ENCODE measurements at regions not wholly inside any gene's neighbourhood (a gene's known extent, or its start where the extent isn't known, plus 50 kb on each side); places are given as distances from the start of the nearest gene placed in this dataset.

DNA sequence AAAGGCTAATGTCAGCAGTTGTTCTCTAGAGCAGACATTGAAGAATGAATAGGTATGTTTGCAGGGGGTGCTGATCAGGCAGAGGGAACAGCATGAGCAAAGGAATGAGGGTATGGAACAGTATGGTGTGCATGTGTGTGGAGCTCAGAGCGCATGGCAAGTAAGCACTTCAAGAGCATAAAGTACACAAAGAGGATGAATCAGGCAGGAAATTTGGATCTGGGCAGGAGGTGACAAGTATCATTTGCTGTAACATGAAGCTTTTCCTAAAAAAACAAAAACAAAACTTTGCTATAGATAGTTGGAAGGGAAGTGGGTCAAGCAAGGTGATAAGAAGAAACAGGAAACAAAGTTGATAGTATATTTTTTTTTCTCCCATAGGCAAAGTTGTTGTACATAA, 746.8 kb downstream of the HDGFL1 start:
- peaks cover 7% of the 10 kb centered on the region for H3K4me1 Mint-ChIP-seq (ENCODE audit: unreplicated experiment)
- H3K4me3 Mint-ChIP-seq = no peak overlapping the region
- H3K27ac Mint-ChIP-seq = no peak overlapping the region
- DNase-seq (ENCODE audit: extremely low spot score, unreplicated experiment) = no peak
- TF ChIP-seq, protein P1, sequence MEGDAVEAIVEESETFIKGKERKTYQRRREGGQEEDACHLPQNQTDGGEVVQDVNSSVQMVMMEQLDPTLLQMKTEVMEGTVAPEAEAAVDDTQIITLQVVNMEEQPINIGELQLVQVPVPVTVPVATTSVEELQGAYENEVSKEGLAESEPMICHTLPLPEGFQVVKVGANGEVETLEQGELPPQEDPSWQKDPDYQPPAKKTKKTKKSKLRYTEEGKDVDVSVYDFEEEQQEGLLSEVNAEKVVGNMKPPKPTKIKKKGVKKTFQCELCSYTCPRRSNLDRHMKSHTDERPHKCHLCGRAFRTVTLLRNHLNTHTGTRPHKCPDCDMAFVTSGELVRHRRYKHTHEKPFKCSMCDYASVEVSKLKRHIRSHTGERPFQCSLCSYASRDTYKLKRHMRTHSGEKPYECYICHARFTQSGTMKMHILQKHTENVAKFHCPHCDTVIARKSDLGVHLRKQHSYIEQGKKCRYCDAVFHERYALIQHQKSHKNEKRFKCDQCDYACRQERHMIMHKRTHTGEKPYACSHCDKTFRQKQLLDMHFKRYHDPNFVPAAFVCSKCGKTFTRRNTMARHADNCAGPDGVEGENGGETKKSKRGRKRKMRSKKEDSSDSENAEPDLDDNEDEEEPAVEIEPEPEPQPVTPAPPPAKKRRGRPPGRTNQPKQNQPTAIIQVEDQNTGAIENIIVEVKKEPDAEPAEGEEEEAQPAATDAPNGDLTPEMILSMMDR (conservative IDR thresholded peaks at IDR 0.05) = no peak
- H3K36me3 Mint-ChIP-seq = no peaks in the 10 kb centered on the region
- no peaks in the 10 kb centered on the region for H3K9me3 Mint-ChIP-seq
- no peaks in the 10 kb centered on the region for H3K27me3 Mint-ChIP-seq

- TF ChIP-seq, protein P1 (conservative IDR thresholded peaks at IDR 0.05) = no peak
- Mint-ChIP-seq H3K4me3 (no peak overlapping the region), H3K9me3 (no peaks in the 10 kb centered on the region), H3K4me1 (ENCODE audit: unreplicated experiment) (peaks cover 7% of the 10 kb centered on the region), H3K27me3 (no peaks in the 10 kb centered on the region), H3K27ac (no peak overlapping the region), H3K36me3 (no peaks in the 10 kb centered on the region)
- no peak for DNase-seq (ENCODE audit: extremely low spot score, unreplicated experiment)
Observed at GRCh38 chr6:23316931-23317330, 747.6 kb downstream of the HDGFL1 start.

DNA sequence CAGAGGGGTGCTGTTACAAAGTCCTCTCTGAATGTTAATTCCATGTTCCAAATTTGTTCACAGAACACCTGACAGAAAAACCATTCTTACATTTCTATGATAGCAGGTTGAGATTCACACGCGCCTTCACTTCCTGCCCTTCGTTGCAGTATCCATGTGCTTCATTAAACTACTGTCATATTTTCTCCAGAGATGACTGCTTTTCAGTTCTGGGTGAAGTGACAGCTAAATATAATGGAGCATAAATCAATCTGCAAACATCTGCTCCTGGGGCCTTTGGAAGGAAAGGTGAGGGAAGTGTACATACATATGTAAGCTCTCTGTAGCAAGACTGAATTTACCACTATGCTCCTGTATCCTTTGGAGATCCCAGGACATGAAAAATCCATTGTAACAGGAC, 750.2 kb downstream of the HDGFL1 start:
- DNase-seq (ENCODE audit: extremely low spot score, unreplicated experiment) = no peak
- no peaks in the 10 kb centered on the region for H3K36me3 Mint-ChIP-seq
- H3K9me3 Mint-ChIP-seq = no peaks in the 10 kb centered on the region
- peaks cover 7% of the 10 kb centered on the region for H3K4me1 Mint-ChIP-seq (ENCODE audit: unreplicated experiment)
- H3K27me3 Mint-ChIP-seq = no peaks in the 10 kb centered on the region
- TF ChIP-seq, protein P1 (conservative IDR thresholded peaks at IDR 0.05) = no peak
- H3K4me3 Mint-ChIP-seq = no peak overlapping the region
- no peak overlapping the region for H3K27ac Mint-ChIP-seq

GRCh38 chr6:23320471-23321015, 751.2 kb downstream of the HDGFL1 start:
- H3K4me3 Mint-ChIP-seq = no peak overlapping the region
- DNase-seq (ENCODE audit: extremely low spot score, unreplicated experiment) = no peak
- TF ChIP-seq, protein P1 (conservative IDR thresholded peaks at IDR 0.05) = no peak
- no peaks in the 10 kb centered on the region for H3K9me3 Mint-ChIP-seq
- no peaks in the 10 kb centered on the region for H3K27me3 Mint-ChIP-seq
- H3K27ac Mint-ChIP-seq = no peak overlapping the region
- peaks cover 7% of the 10 kb centered on the region for H3K4me1 Mint-ChIP-seq (ENCODE audit: unreplicated experiment)
- H3K36me3 Mint-ChIP-seq = no peaks in the 10 kb centered on the region

DNA sequence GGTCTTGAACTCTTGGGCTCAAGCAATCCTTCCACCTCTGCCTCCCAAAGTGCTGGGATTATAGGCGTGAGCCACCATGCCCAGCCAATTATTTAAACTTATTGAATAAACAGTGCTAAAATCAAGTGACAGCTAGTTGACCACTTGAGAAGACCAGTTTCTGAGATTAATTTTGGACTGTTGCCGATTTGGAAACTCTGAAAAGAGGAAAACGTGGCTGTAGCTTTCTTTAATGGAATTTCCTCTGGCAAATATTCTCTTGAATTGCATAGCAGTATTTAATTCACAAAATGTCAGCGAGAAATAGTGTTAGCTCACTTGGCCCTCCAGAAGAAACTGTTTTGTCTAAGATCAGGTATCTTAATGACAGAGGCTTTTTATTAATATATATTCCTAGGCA, 754.5 kb downstream of the HDGFL1 start:
- no peak for DNase-seq (ENCODE audit: extremely low spot score, unreplicated experiment)
- Mint-ChIP-seq H3K36me3 (no peaks in the 10 kb centered on the region), H3K27ac (no peak overlapping the region), H3K27me3 (no peaks in the 10 kb centered on the region), H3K9me3 (no peaks in the 10 kb centered on the region), H3K4me3 (no peak overlapping the region), H3K4me1 (ENCODE audit: unreplicated experiment) (peaks cover 7% of the 10 kb centered on the region)
- TF ChIP-seq, protein P1 (conservative IDR thresholded peaks at IDR 0.05) = no peak

DNA sequence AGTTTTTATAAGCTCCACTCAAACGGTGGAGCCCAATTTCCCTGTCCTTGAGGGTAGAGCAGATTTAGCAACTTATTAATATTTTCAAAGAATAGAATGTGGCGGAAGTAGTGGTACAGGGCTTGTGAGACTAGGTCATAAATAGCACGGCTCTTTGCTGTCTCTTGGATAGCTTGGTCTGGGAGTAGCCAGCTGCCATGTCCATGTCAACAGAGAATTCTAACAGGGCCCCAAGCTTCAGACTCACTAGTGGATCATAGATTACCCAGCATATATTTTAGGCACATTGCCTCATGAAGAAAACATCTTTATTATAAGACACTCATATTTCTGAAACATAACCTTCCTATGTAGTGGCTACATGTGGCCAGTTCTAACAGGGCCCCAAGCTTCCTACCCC, 755.7 kb downstream of the HDGFL1 start:
- H3K36me3 Mint-ChIP-seq = no peaks in the 10 kb centered on the region
- H3K27me3 Mint-ChIP-seq = no peaks in the 10 kb centered on the region
- TF ChIP-seq, protein P1 (conservative IDR thresholded peaks at IDR 0.05) = no peak
- no peaks in the 10 kb centered on the region for H3K9me3 Mint-ChIP-seq
- H3K4me3 Mint-ChIP-seq = no peak overlapping the region
- H3K4me1 Mint-ChIP-seq (ENCODE audit: unreplicated experiment) = no peaks in the 10 kb centered on the region
- no peak for DNase-seq (ENCODE audit: extremely low spot score, unreplicated experiment)
- no peak overlapping the region for H3K27ac Mint-ChIP-seq

All from type B pancreatic cell (in vitro differentiated cells).